H1 (cell line): ENCODE measurements at regions not wholly inside any gene's neighbourhood (a gene's known extent, or its start where the extent isn't known, plus 50 kb on each side); places are given as distances from the start of the nearest gene placed in this dataset.
A peak's percentile ranks its signal among the peaks of the same experiment; 100 is the strongest.

ENCODE experiments used
- CTCF ChIA-PET: fragments of 300-600 bp; sonication (Branson Sonifier 250); formaldehyde crosslinking; loops from one replicate; lab custom pipeline; 2021; ENCODE audit not compliant: partially characterized antibody; lab: Charles Lee
- POLR2A ChIA-PET: fragments of 300-600 bp; sonication (Branson Sonifier 250); formaldehyde crosslinking; loops from one replicate; lab custom pipeline; 2021; ENCODE audit warnings: inconsistent platforms; ENCODE audit not compliant: partially characterized antibody; lab: Charles Lee
- DNase-seq, 2 experiments: peaks; one replicate each; pipeline versions ENCODE4 v3.0.0 to v3.0.0-alpha.2; 2010 to 2022; ENCODE audit warnings: low spot score in 2 of 2, low read depth in 1 of 2, mixed read lengths in 1 of 2
- FAIRE-seq: peaks from 2 replicates; lab custom pipeline; 2011; peaks lifted over from hg19 to GRCh38; lab: Jason Lieb, UNC
- H2AFZ ChIP-seq: 2 replicates; pipeline ENCODE4 v1.8.1; 2012; ENCODE audit warnings: low read length, inconsistent platforms
- H2AK5ac ChIP-seq: 2 replicates; pipeline ENCODE4 v1.6.1; 2013; ENCODE audit warnings: low read depth, low read length
- H2BK120ac ChIP-seq: replicated peaks from 2 replicates; pipeline ENCODE3; 2013; ENCODE audit warnings: low read depth, low read length, inconsistent platforms
- H2BK12ac ChIP-seq: 2 replicates; pipeline ENCODE4 v1.6.1; 2013; ENCODE audit warnings: low read depth, low read length
- H2BK15ac ChIP-seq: 2 replicates; pipeline ENCODE4 v1.6.1; 2013; ENCODE audit warnings: low read length
- H2BK20ac ChIP-seq: 2 replicates; pipeline ENCODE4 v1.6.1; 2013; ENCODE audit warnings: low read length
- H2BK5ac ChIP-seq: 2 replicates; pipeline ENCODE4 v1.6.1; 2013; ENCODE audit warnings: low read depth, low read length
- H3K14ac ChIP-seq: 2 replicates; pipeline ENCODE4 v1.6.1; 2013; ENCODE audit warnings: inconsistent platforms; ENCODE audit not compliant: insufficient read length
- H3K18ac ChIP-seq: 2 replicates; pipeline ENCODE4 v1.6.1; 2013; ENCODE audit warnings: low read length; ENCODE audit errors: extremely low read depth
- H3K23ac ChIP-seq: 2 replicates; pipeline ENCODE4 v1.6.1; 2013; ENCODE audit warnings: inconsistent platforms; ENCODE audit not compliant: insufficient read length
- H3K23me2 ChIP-seq: 2 replicates; pipeline ENCODE4 v1.6.1; 2013; ENCODE audit warnings: low read depth, low read length
- H3K27ac ChIP-seq: 2 replicates; pipeline ENCODE4 v1.6.1; 2011; ENCODE audit warnings: low read depth, low read length, inconsistent platforms
- H3K27me3 ChIP-seq, 4 experiments: replicated peaks in 1 of 4; 1 replicate in 1 of 4; 2 replicates in 3 of 4; pipeline versions ENCODE4 v1.6.1 to v1.8.1; 2011 to 2013; ENCODE audit warnings: low read length in 3 of 4, mild to moderate bottlenecking in 3 of 4, inconsistent platforms in 2 of 4, mixed read lengths in 2 of 4, moderate library complexity in 1 of 4; ENCODE audit not compliant: control insufficient read depth in 3 of 4, insufficient read depth in 3 of 4; ENCODE audit errors: extremely low read depth in 1 of 4
- H3K36me3 ChIP-seq, 4 experiments: 2 replicates each; pipeline versions ENCODE4 v1.6.1 to v1.8.1; 2011 to 2013; ENCODE audit warnings: mild to moderate bottlenecking in 4 of 4, low read length in 3 of 4, moderate library complexity in 2 of 4, control low read depth in 1 of 4, inconsistent platforms in 1 of 4; ENCODE audit not compliant: insufficient read depth in 4 of 4, control insufficient read depth in 2 of 4
- H3K4ac ChIP-seq: replicated peaks from 2 replicates; pipeline ENCODE3; 2013; ENCODE audit warnings: low read length, low read depth, mixed read lengths, inconsistent platforms; ENCODE audit not compliant: insufficient read length
- H3K4me1 ChIP-seq, 4 experiments: replicated peaks in 1 of 4; 1 replicate in 1 of 4; 2 replicates in 3 of 4; pipeline versions ENCODE4 v1.6.1 to v1.8.1; 2011 to 2013; ENCODE audit warnings: low read length in 3 of 4, inconsistent platforms in 2 of 4, mixed read lengths in 1 of 4; ENCODE audit not compliant: insufficient read depth in 4 of 4, control insufficient read depth in 3 of 4
- H3K4me2 ChIP-seq, 2 experiments: 2 replicates each; pipeline versions ENCODE4 v1.6.1 to v1.8.1; 2011 to 2013; ENCODE audit warnings: low read depth in 2 of 2, low read length in 2 of 2, control low read depth in 1 of 2, inconsistent platforms in 1 of 2, mild to moderate bottlenecking in 1 of 2; ENCODE audit not compliant: insufficient read depth in 1 of 2
- H3K4me3 ChIP-seq, 4 experiments: fragments of 200-600, 300-600 bp in 1 of 4; sonication (generic), shearing (Covaris generic), sonication (Bioruptor Twin) in 1 of 4; 2 replicates each; pipeline versions ENCODE4 v1.5.1 to v1.8.1; 2011 to 2016; ENCODE audit warnings: low read length in 4 of 4, low read depth in 3 of 4, control low read depth in 2 of 4, inconsistent platforms in 2 of 4, mild to moderate bottlenecking in 2 of 4, mixed read lengths in 1 of 4, moderate library complexity in 1 of 4; ENCODE audit not compliant: insufficient read depth in 2 of 4; ENCODE audit errors: extremely low read depth in 1 of 4
- H3K56ac ChIP-seq: replicated peaks from 2 replicates; pipeline ENCODE3; 2013; ENCODE audit warnings: low read depth, mild to moderate bottlenecking, mixed read lengths, low read length, inconsistent platforms; ENCODE audit not compliant: insufficient read length
- H3K79me1 ChIP-seq: 2 replicates; pipeline ENCODE4 v1.6.1; 2013; ENCODE audit warnings: low read depth, low read length, control low read depth
- H3K79me2 ChIP-seq, 2 experiments: 2 replicates each; pipeline versions ENCODE4 v1.6.1 to v1.8.1; 2012 to 2013; ENCODE audit warnings: low read length in 2 of 2, mild to moderate bottlenecking in 2 of 2, inconsistent platforms in 1 of 2; ENCODE audit not compliant: insufficient read depth in 2 of 2, control insufficient read depth in 1 of 2
- H3K9ac ChIP-seq, 4 experiments: replicated peaks in 1 of 4; 1 replicate in 1 of 4; 2 replicates in 3 of 4; pipeline versions ENCODE4 v1.6.1 to v1.8.1; 2011 to 2013; ENCODE audit warnings: low read depth in 3 of 4, low read length in 3 of 4, control low read depth in 2 of 4, mild to moderate bottlenecking in 2 of 4, moderate library complexity in 2 of 4, inconsistent platforms in 1 of 4; ENCODE audit errors: extremely low read depth in 1 of 4
- H3K9me3 ChIP-seq, 2 experiments: 2 replicates each; pipeline versions ENCODE4 v1.6.1 to v1.8.1; 2012 to 2013; ENCODE audit warnings: mild to moderate bottlenecking in 2 of 2, moderate library complexity in 2 of 2, control low read depth in 1 of 2, inconsistent platforms in 1 of 2, low read depth in 1 of 2, low read length in 1 of 2, mixed read lengths in 1 of 2; ENCODE audit not compliant: insufficient read depth in 2 of 2
- H4K20me1 ChIP-seq, 2 experiments: replicated peaks in 1 of 2; 2 replicates each; pipeline versions ENCODE3 to v1.8.1; 2011 to 2013; ENCODE audit warnings: inconsistent platforms in 2 of 2, low read length in 2 of 2, mild to moderate bottlenecking in 1 of 2; ENCODE audit not compliant: insufficient read depth in 2 of 2, control insufficient read depth in 1 of 2
- H4K5ac ChIP-seq: 2 replicates; pipeline ENCODE4 v1.6.1; 2013; ENCODE audit warnings: low read length, low read depth, mixed read lengths, inconsistent platforms; ENCODE audit not compliant: insufficient read length
- H4K8ac ChIP-seq: 2 replicates; pipeline ENCODE4 v1.8.0; 2013; ENCODE audit warnings: mild to moderate bottlenecking, moderate library complexity, low read length, inconsistent platforms; ENCODE audit not compliant: insufficient read depth; ENCODE audit errors: extremely low read depth
- H4K91ac ChIP-seq: replicated peaks from 2 replicates; pipeline ENCODE3; 2013; ENCODE audit warnings: low read length, mixed read lengths, inconsistent platforms; ENCODE audit not compliant: insufficient read length
- POU5F1 ChIP-seq: IDR thresholded peaks from 2 replicates; pipeline ENCODE4 v1.6.1; 2011; ENCODE audit warnings: low read depth, mild to moderate bottlenecking, low read length, moderate library complexity
- WGBS, 2 experiments: shearing (Covaris generic) in 1 of 2; methylation state at CpG; one replicate each; pipeline versions ENCODE4 v1.1.6 to v1.1.7; 2013 to 2015; ENCODE audit warnings: low lambda C conversion rate in 2 of 2, mixed read lengths in 2 of 2, inconsistent platforms in 1 of 2, low coverage in 1 of 2, missing lambda C conversion rate in 1 of 2; ENCODE audit not compliant: insufficient replicate concordance in 2 of 2, insufficient coverage in 1 of 2, insufficient read length in 1 of 2; ENCODE audit errors: extremely low coverage in 1 of 2, missing lambda C conversion rate in 1 of 2; 5-methylcytosine and 5-hydroxymethylcytosine counted together

DNA sequence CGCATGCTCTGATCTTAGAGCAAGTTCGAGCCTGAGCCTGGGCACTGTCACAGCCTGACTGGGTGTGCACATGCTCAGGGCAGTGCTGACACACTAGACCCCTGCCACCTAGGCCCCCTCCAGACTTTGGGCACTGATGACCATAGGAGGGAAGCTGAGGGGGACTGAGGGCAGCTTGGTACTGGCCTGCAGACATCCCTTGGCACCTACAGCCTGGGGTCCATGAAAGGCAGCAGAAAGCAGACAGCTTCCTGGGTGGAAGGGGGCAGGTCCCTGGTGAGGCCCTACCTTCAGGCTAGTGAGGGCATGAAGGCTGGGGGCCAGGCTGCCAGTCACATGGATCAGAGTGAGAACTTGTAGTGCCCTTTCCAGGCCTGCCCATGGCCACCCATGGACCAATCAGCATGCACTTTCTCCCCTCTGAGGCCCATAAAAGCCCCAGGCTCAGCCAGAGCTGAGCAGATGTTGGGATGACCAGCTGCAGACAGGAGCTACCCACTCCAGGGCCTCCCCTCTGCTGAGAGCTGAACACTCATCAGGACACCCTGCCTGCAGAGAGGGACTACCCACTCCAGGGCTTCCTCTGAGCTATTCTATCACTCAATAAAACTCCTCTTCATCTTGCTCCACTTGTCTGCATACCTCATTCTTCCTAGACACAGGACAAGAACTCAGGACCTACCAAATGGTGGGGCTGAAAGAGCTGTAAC lies 680.8 kb downstream of the MATN1 start:
- H4K91ac ChIP-seq: no peak overlapping the region
- no peaks in the 10 kb centered on the region for H3K36me3 ChIP-seq
- no peaks in the 10 kb centered on the region for H4K20me1 ChIP-seq
- no peak overlapping the region for H3K23ac ChIP-seq
- H2AFZ ChIP-seq: no peak overlapping the region
- DNase-seq (peak in 1 of 2 experiments; percentile 33), FAIRE-seq (no peak)
- no peak overlapping the region for H3K9ac ChIP-seq
- no peak overlapping the region for H4K5ac ChIP-seq
- H3K23me2 ChIP-seq: no peaks in the 10 kb centered on the region
- H2BK15ac ChIP-seq: no peak overlapping the region
- no peak for TF ChIP-seq POU5F1
- POLR2A ChIA-PET: no interaction called here
- H3K14ac ChIP-seq: no peak overlapping the region
- peaks cover 5 to 8% of the 10 kb centered on the region in 2 experiments; a peak in 1 of 4 replicates for H3K9me3 ChIP-seq
- 86% methylated on average over 2 of the region's 2 CpGs; no CpG with 5 or more reads in 1 of the 2 experiments for WGBS, 2 experiments
- no peak overlapping the region for H2AK5ac ChIP-seq
- CTCF ChIA-PET: interaction anchor here (0.8 to 1.5 kb wide), 4 partner anchors 13 to 278 kb away, joined by 3 to 5 read pairs (median 3); no protein-coding TSS in a partner anchor
- no peak overlapping the region for H2BK12ac ChIP-seq
- H3K4me1 ChIP-seq: peaks cover 0 to 3% (median 0%) of the 10 kb centered on the region in 4 experiments; a peak in 1 of 7 replicates
- H4K8ac ChIP-seq: no peak overlapping the region; the same call in 1 of the 2 replicates
- no peaks in the 10 kb centered on the region for H3K79me2 ChIP-seq
- no peak overlapping the region for H3K4me2 ChIP-seq
- no peak overlapping the region for H3K18ac ChIP-seq
- H3K27me3 ChIP-seq: no peaks in the 10 kb centered on the region
- no peak overlapping the region for H2BK20ac ChIP-seq
- H3K4me3 ChIP-seq: no peak overlapping the region
- no peak overlapping the region for H2BK120ac ChIP-seq
- no peak overlapping the region for H2BK5ac ChIP-seq
- no peak overlapping the region for H3K56ac ChIP-seq
- no peak overlapping the region for H3K4ac ChIP-seq
- H3K27ac ChIP-seq: no peak overlapping the region
- no peaks in the 10 kb centered on the region for H3K79me1 ChIP-seq
